KBM-7 (cell line): ENCODE measurements at regions not wholly inside any gene's neighbourhood (a gene's known extent, or its start where the extent isn't known, plus 50 kb on each side); places are given as distances from the start of the nearest gene placed in this dataset.
A peak's percentile ranks its signal among the peaks of the same experiment; 100 is the strongest.

Experiments
- DNase-seq: peaks from one replicate; pipeline ENCODE4 v3.0.0-alpha.2; 2015
- in situ Hi-C: fragments of 300-500 bp; cut with MboI; formaldehyde crosslinking; loops from 2 replicates; pipeline ENCODE4 v1.14.3; 2020; ENCODE audit warnings: low sequenced_read_pairs, low pct_unique_long_range_greater_than_20kb, mixed read lengths

- in situ Hi-C loops = no loop called here
These were observed 314.1 kb downstream of the TMEM121 start for GRCh38 chr14:105840266-105841021.

GRCh38 chr14:105841022-105842009 is 314.9 kb downstream of the TMEM121 start:
- DNase-seq = peak; percentile 20
- in situ Hi-C loops = no loop called here

More at GRCh38 chr14:105840266-105841021, 314.1 kb downstream of the TMEM121 start:
- no peak for DNase-seq

- in situ Hi-C loops = no loop called here
- no peak for DNase-seq
These were observed 315.7 kb downstream of the TMEM121 start for GRCh38 chr14:105842105-105842504.

- DNase-seq = no peak
- in situ Hi-C loops = no loop called here
These were observed 317.2 kb downstream of the TMEM121 start for GRCh38 chr14:105843444-105844046.

GRCh38 chr14:105844047-105844630 is 317.8 kb downstream of the TMEM121 start:
- DNase-seq = no peak
- in situ Hi-C loops = no loop called here

- DNase-seq = no peak
- in situ Hi-C loops = no loop called here
These were observed 318.7 kb downstream of the TMEM121 start for GRCh38 chr14:105844810-105845724.

- in situ Hi-C loops = no loop called here
- DNase-seq = no peak
These were observed 319.4 kb downstream of the TMEM121 start for GRCh38 chr14:105845725-105846309.

- no peak for DNase-seq
- in situ Hi-C loops = no loop called here
These were observed 319.9 kb downstream of the TMEM121 start for GRCh38 chr14:105846312-105846711.

- no peak for DNase-seq
- in situ Hi-C loops = no loop called here
These were observed 321.0 kb downstream of the TMEM121 start for GRCh38 chr14:105847400-105847799.

- in situ Hi-C loops = no loop called here
- DNase-seq = no peak
These were observed 322.2 kb downstream of the TMEM121 start for GRCh38 chr14:105848570-105848969.

GRCh38 chr14:105849933-105850626 is 323.7 kb downstream of the TMEM121 start:
- in situ Hi-C loops = no loop called here
- DNase-seq = no peak

GRCh38 chr14:105850853-105851581 is 324.6 kb downstream of the TMEM121 start:
- DNase-seq = no peak

GRCh38 chr14:105851716-105852377 is 325.5 kb downstream of the TMEM121 start:
- no peak for DNase-seq
- in situ Hi-C loops = no loop called here

More at GRCh38 chr14:105850853-105851581, 324.6 kb downstream of the TMEM121 start:
- in situ Hi-C loops = no loop called here

- in situ Hi-C loops = no loop called here
- no peak for DNase-seq
These were observed 326.1 kb downstream of the TMEM121 start for GRCh38 chr14:105852378-105853088.

- DNase-seq = no peak
- in situ Hi-C loops = no loop called here
These were observed 326.9 kb downstream of the TMEM121 start for GRCh38 chr14:105853089-105853906.
